ENCODE measurements at regions not wholly inside any gene's neighbourhood (a gene's known extent, or its start where the extent isn't known, plus 50 kb on each side); places are given as distances from the start of the nearest gene placed in this dataset.
A peak's percentile ranks its signal among the peaks of the same experiment; 100 is the strongest.

GRCh38 chr9:121550041-121550440 lies 50.4 kb upstream of the GGTA1 start:
- no peak for DNase-seq (ENCODE audit: extremely low read depth, low read depth, low spot score)

- DNase-seq (ENCODE audit: extremely low read depth, low read depth, low spot score), result no peak
Measured at GRCh38 chr9:121550569-121551512, 51.2 kb upstream of the GGTA1 start.

- DNase-seq (ENCODE audit: extremely low read depth, low read depth, low spot score), result no peak
Measured at GRCh38 chr9:121551985-121552753, 52.5 kb upstream of the GGTA1 start.

GRCh38 chr9:121556082-121556481 lies 56.4 kb upstream of the GGTA1 start:
- no peak for DNase-seq (ENCODE audit: extremely low read depth, low read depth, low spot score)

- DNase-seq (ENCODE audit: extremely low read depth, low read depth, low spot score), result no peak
Measured at GRCh38 chr9:121556580-121556979, 56.9 kb upstream of the GGTA1 start.

GRCh38 chr9:121557581-121558447 lies 58.2 kb upstream of the GGTA1 start:
- DNase-seq (ENCODE audit: extremely low read depth, low read depth, low spot score), result peak; percentile 72

GRCh38 chr9:121558473-121558872 lies 58.8 kb upstream of the GGTA1 start:
- no peak for DNase-seq (ENCODE audit: extremely low read depth, low read depth, low spot score)

GRCh38 chr9:121559183-121559582 lies 59.5 kb upstream of the GGTA1 start:
- no peak for DNase-seq (ENCODE audit: extremely low read depth, low read depth, low spot score)

GRCh38 chr9:121560921-121561320 lies 61.3 kb upstream of the GGTA1 start:
- DNase-seq (ENCODE audit: extremely low read depth, low read depth, low spot score), result no peak

- no peak for DNase-seq (ENCODE audit: extremely low read depth, low read depth, low spot score)
Measured at GRCh38 chr9:121561385-121562222, 62.0 kb upstream of the GGTA1 start.

- DNase-seq (ENCODE audit: extremely low read depth, low read depth, low spot score), result no peak
Measured at GRCh38 chr9:121562301-121562700, 62.7 kb upstream of the GGTA1 start.

GRCh38 chr9:121563425-121563824 lies 63.8 kb upstream of the GGTA1 start:
- DNase-seq (ENCODE audit: extremely low read depth, low read depth, low spot score), result no peak

GRCh38 chr9:121563881-121564460 lies 64.3 kb upstream of the GGTA1 start:
- DNase-seq (ENCODE audit: extremely low read depth, low read depth, low spot score), result no peak

- DNase-seq (ENCODE audit: extremely low read depth, low read depth, low spot score), result no peak
Measured at GRCh38 chr9:121564504-121565260, 65.0 kb upstream of the GGTA1 start.

GRCh38 chr9:121566481-121567465 lies 67.1 kb upstream of the GGTA1 start:
- no peak for DNase-seq (ENCODE audit: extremely low read depth, low read depth, low spot score)

- no peak for DNase-seq (ENCODE audit: extremely low read depth, low read depth, low spot score)
Measured at GRCh38 chr9:121567500-121568342, 68.1 kb upstream of the GGTA1 start.

All from glomerular endothelial cell (primary cell).